Bronchial epithelial cell (primary cell): ENCODE measurements at regions not wholly inside any gene's neighbourhood (a gene's known extent, or its start where the extent isn't known, plus 50 kb on each side); places are given as distances from the start of the nearest gene placed in this dataset.
"Not testable (repeated sequence)": the region's sequence is repeated elsewhere in the genome, so short reads cannot be mapped to it uniquely, and the experiment has no call there.

Experiments
- DNase-seq: peaks from one replicate; pipeline ENCODE4 v3.0.0-alpha.2; 2010; ENCODE audit warnings: low read depth
- FAIRE-seq: peaks from 2 replicates; lab custom pipeline; 2011; peaks lifted over from hg19 to GRCh38; lab: Jason Lieb, UNC
- H3K27me3 ChIP-seq: 2 replicates; pipeline ENCODE4 v1.5.1; 2011; ENCODE audit warnings: low read length; ENCODE audit not compliant: control insufficient read depth, insufficient read depth
- H3K36me3 ChIP-seq: 2 replicates; pipeline ENCODE4 v1.5.1; 2011; ENCODE audit warnings: low read length; ENCODE audit not compliant: control insufficient read depth, insufficient read depth
- H3K4me3 ChIP-seq: 2 replicates; pipeline ENCODE4 v1.5.1; 2011; ENCODE audit warnings: mild to moderate bottlenecking, low read depth, low read length, control low read depth
- TF ChIP-seq, protein P1 (sequence below): IDR thresholded peaks from 2 replicates; pipeline ENCODE4 v1.5.1; 2011; ENCODE audit warnings: mild to moderate bottlenecking, moderate library complexity, low read length, control low read depth, inconsistent platforms; ENCODE audit not compliant: insufficient read depth, severe bottlenecking

DNA sequence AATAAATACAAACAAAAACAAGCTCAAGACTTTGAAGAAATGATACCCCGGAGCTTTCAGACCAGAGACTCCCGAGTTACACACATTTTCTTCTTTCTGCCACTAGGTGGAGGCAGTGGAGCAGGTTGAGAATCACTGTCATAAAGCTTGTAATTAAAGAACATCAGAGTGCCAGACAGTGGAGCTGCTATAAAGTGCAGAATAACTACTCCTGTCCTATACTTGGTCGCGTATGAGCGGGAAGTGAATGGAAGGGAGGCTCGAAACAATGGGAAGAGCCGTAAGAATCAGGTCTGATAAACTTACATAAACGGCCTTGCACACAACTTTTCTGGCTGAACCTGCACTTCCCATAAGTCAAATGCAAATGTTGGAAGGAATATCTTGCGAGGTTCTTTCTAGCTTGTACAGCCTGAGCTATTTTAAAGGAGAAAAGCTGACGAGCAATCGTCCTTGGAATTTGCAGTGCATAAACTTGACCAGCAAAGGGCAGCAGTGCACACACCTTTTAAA lies 189.0 kb downstream of the RPIA start:
- no peak overlapping the region for H3K4me3 ChIP-seq
- H3K27me3 ChIP-seq, result no peaks in the 10 kb centered on the region
- no peaks in the 10 kb centered on the region for H3K36me3 ChIP-seq
- FAIRE-seq (peak; percentile 86), DNase-seq (peak; percentile 49)
- TF ChIP-seq, protein P1, sequence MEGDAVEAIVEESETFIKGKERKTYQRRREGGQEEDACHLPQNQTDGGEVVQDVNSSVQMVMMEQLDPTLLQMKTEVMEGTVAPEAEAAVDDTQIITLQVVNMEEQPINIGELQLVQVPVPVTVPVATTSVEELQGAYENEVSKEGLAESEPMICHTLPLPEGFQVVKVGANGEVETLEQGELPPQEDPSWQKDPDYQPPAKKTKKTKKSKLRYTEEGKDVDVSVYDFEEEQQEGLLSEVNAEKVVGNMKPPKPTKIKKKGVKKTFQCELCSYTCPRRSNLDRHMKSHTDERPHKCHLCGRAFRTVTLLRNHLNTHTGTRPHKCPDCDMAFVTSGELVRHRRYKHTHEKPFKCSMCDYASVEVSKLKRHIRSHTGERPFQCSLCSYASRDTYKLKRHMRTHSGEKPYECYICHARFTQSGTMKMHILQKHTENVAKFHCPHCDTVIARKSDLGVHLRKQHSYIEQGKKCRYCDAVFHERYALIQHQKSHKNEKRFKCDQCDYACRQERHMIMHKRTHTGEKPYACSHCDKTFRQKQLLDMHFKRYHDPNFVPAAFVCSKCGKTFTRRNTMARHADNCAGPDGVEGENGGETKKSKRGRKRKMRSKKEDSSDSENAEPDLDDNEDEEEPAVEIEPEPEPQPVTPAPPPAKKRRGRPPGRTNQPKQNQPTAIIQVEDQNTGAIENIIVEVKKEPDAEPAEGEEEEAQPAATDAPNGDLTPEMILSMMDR, result peak; percentile 64

DNA sequence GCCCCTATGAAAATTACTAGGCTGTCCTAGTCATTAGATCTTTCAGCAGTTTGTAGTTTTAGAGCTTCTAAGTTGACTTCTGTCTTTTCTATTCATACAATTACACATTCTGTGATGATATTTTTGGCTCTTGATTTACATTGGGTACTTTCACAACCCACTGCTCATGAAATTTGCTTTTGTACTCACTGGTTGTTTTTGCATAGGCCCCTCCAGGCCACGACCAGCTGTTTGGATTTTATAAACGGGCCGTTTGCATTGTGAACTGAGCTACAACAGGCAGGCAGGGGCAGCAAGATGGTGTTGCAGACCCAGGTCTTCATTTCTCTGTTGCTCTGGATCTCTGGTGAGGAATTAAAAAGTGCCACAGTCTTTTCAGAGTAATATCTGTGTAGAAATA lies 193.8 kb downstream of the RPIA start:
- Histone ChIP-seq H3K27me3 (no peaks in the 10 kb centered on the region), H3K36me3 (no peaks in the 10 kb centered on the region), H3K4me3 (no peak overlapping the region)
- DNase-seq (no peak), FAIRE-seq (no peak)
- TF ChIP-seq, protein P1, result no peak

DNA sequence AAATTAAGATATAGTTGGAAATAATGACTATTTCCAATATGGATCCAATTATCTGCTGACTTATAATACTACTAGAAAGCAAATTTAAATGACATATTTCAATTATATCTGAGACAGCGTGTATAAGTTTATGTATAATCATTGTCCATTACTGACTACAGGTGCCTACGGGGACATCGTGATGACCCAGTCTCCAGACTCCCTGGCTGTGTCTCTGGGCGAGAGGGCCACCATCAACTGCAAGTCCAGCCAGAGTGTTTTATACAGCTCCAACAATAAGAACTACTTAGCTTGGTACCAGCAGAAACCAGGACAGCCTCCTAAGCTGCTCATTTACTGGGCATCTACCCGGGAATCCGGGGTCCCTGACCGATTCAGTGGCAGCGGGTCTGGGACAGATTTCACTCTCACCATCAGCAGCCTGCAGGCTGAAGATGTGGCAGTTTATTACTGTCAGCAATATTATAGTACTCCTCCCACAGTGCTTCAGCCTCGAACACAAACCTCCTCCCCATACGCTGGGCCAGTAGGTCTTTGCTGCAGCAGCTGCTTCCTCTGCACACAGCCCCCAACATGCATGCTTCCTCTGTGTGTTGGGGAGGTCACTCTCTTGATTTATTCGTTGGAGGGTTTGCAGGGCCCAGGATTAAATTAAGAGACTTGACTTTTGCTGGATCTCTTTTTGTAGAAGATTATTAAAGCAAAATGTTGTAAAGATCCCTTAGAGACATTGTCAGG lies 194.4 kb downstream of the RPIA start:
- H3K27me3 ChIP-seq, result no peaks in the 10 kb centered on the region
- TF ChIP-seq, protein P1, result no peak
- no peak for DNase-seq
- no peak overlapping the region for H3K4me3 ChIP-seq
- FAIRE-seq, result no peak
- H3K36me3 ChIP-seq, result no peaks in the 10 kb centered on the region

DNA sequence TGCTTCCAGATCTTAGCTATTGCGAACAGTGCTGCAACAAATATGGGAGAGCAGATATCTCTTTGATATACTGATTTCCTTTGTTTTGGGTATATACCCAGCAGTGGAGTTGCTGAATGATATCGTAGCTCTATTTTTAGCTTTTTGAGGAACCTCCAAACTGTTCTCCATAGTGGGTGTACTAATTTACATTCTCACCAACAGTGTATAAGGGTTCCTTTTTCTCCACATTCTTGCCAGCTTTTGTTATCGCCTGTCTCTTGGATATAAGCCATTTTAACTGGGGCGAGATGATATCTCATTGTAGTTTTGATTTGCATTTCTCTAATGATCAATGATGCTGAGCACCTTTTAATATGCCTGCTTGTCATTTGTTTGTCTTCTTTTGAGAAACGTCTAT lies 196.0 kb downstream of the RPIA start:
- not testable (repeated sequence) for DNase-seq, H3K27me3 ChIP-seq, FAIRE-seq, H3K4me3 ChIP-seq, H3K36me3 ChIP-seq

DNA sequence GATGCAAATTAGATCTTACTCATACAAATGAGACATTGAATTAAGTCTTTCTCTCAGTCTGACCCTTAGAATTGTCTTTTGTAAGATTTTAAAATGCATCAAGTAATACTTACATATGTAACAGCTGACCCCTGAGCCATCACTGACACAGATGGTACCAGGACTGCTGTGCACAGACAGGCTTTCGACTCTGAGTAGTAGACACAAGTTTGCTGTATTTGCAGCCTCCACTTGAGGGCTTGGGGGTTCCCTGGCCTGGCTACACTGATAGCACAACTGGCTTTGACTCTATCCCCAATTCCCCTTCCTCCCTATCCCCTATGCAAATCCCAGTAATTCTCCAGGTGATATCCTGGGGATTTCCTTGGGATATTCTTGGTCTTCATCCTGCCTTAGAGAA lies 200.7 kb downstream of the RPIA start:
- DNase-seq, result no peak
- TF ChIP-seq, protein P1, result no peak
- FAIRE-seq, result no peak
- Histone ChIP-seq H3K4me3 (no peak overlapping the region), H3K27me3 (no peaks in the 10 kb centered on the region), H3K36me3 (no peaks in the 10 kb centered on the region)

DNA sequence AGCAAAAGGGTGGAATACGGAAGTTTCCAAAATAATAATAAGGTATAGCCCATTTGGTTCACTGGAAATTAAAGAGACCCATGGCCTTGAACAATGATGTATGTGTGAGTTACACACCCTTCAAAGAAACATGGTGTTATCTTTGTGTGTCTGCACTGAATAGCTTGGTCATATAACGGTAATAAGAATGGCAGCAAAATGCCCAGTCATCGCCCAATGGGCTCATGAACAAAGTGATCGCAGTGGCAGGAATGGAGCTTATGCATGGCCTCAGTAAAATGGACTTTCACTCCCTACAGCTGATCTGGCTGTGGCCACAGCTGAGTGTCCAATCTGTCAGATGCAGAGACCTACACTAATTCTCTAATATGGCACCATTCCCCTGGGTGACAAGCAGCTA lies 201.3 kb downstream of the RPIA start:
- Histone ChIP-seq H3K27me3 (no peaks in the 10 kb centered on the region), H3K36me3 (no peaks in the 10 kb centered on the region), H3K4me3 (no peak overlapping the region)
- DNase-seq (no peak), FAIRE-seq (no peak)
- TF ChIP-seq, protein P1, result no peak
